Panc1 (cell line): ENCODE measurements at regions not wholly inside any gene's neighbourhood (a gene's known extent, or its start where the extent isn't known, plus 50 kb on each side); places are given as distances from the start of the nearest gene placed in this dataset.

Experiments
- ATAC-seq: fragments of 200-7000 bp; cut with Tn5 transposase; 2 replicates; pipeline ENCODE4 v1.9.1; 2020; ENCODE audit warnings: mild to moderate bottlenecking, moderate library complexity
- BruUV-seq: library from RNA; stranded (reverse); fragments of 400-500 nt; replicated peaks from 2 replicates; lab custom pipeline; 2021; lab: Mats Ljungman, UMichigan
- CTCF ChIA-PET: fragments of 300-600 bp; sonication (Branson Sonifier 250); formaldehyde crosslinking; loops from one replicate; lab custom pipeline; 2022; ENCODE audit warnings: antibody characterized with exemption; lab: Charles Lee
- POLR2A ChIA-PET: fragments of 300-600 bp; sonication (Branson Sonifier 250); formaldehyde crosslinking; loops from one replicate; lab custom pipeline; 2022; ENCODE audit warnings: antibody characterized with exemption; lab: Charles Lee
- DNase-seq: peaks from one replicate; pipeline ENCODE4 v3.0.0-alpha.2; 2010; ENCODE audit warnings: low read depth, low spot score
- H3K27ac ChIP-seq: 2 replicates; pipeline ENCODE4 v1.5.1; 2011; ENCODE audit warnings: mild to moderate bottlenecking, low read length, inconsistent platforms
- H3K27me3 ChIP-seq: fragments of 200-500 bp; sonication (Bioruptor generic); 2 replicates; pipeline ENCODE4 v1.6.0; 2014; ENCODE audit warnings: low read length, inconsistent platforms; ENCODE audit not compliant: control insufficient read depth, insufficient read depth
- H3K36me3 ChIP-seq: fragments of 200-500 bp; sonication (Bioruptor generic); 2 replicates; pipeline ENCODE4 v1.5.1; 2014; ENCODE audit warnings: inconsistent platforms, mild to moderate bottlenecking, low read length, moderate library complexity; ENCODE audit not compliant: control insufficient read depth, insufficient read depth
- H3K4me1 ChIP-seq: 2 replicates; pipeline ENCODE4 v1.5.1; 2011; ENCODE audit warnings: inconsistent platforms, mild to moderate bottlenecking, low read length, moderate library complexity; ENCODE audit not compliant: control insufficient read depth, insufficient read depth
- H3K4me3 ChIP-seq, 2 experiments: 2 replicates each; pipeline ENCODE4 v1.5.1; 2011 to 2012; ENCODE audit warnings: low read depth in 2 of 2, low read length in 2 of 2, mild to moderate bottlenecking in 2 of 2, inconsistent platforms in 1 of 2, moderate library complexity in 1 of 2
- H3K9me3 ChIP-seq: fragments of 200-500 bp; sonication (Bioruptor generic); 2 replicates; pipeline ENCODE4 v1.5.1; 2014; ENCODE audit warnings: low read depth, mild to moderate bottlenecking, inconsistent platforms, low read length, moderate library complexity; ENCODE audit not compliant: control insufficient read depth, insufficient read depth
- CTCF ChIP-seq: fragments of 450-650 bp; IDR thresholded peaks from 2 replicates; pipeline ENCODE4 v1.5.1; 2017; ENCODE audit warnings: mild to moderate bottlenecking
- POLR2AphosphoS5 ChIP-seq: IDR thresholded peaks from 2 replicates; pipeline ENCODE4 v1.6.1; 2012; ENCODE audit warnings: mild to moderate bottlenecking, low read depth, low read length, moderate library complexity
- REST ChIP-seq, 2 experiments: IDR thresholded peaks; 2 replicates each; pipeline ENCODE4 v1.6.1; 2011 to 2012; ENCODE audit warnings: low read depth in 2 of 2, control low read depth in 1 of 2, low read length in 1 of 2, mild to moderate bottlenecking in 1 of 2, moderate library complexity in 1 of 2; ENCODE audit not compliant: insufficient read depth in 1 of 2
- SIN3A ChIP-seq: IDR thresholded peaks from 2 replicates; pipeline ENCODE4 v1.6.1; 2012; ENCODE audit warnings: low read depth, mild to moderate bottlenecking, low read length, moderate library complexity, borderline replicate concordance; ENCODE audit not compliant: insufficient read depth
- TCF7L2 ChIP-seq: IDR thresholded peaks from 2 replicates; pipeline ENCODE4 v1.6.1; 2011; ENCODE audit warnings: mild to moderate bottlenecking, low read depth, low read length, inconsistent platforms
- in situ Hi-C: cut with HindIII; loops from 2 replicates; pipeline ENCODE4 v1.10.0; 2016; ENCODE audit warnings: low sequenced_read_pairs, low pct_unique_long_range_greater_than_20kb
- intact Hi-C: fragments of 100-400 bp; cut with micrococcal nuclease; formaldehyde crosslinking; loops from one replicate; pipeline ENCODE4 v1.10.0; 2022; ENCODE audit not compliant: unreplicated experiment

GRCh38 chr7:126178865-126179264 is 1073.9 kb downstream of the GRM8 start:
- no peaks in the 10 kb centered on the region for H3K27me3 ChIP-seq
- no peaks in the 10 kb centered on the region for H3K9me3 ChIP-seq
- DNase-seq (no peak), ATAC-seq (no peak)
- in situ Hi-C loops, result no loop called here
- no peaks in the 10 kb centered on the region for H3K36me3 ChIP-seq
- BruUV-seq, result no TSS peak
- H3K4me1 ChIP-seq, result no peaks in the 10 kb centered on the region
- no peak overlapping the region for H3K4me3 ChIP-seq
- intact Hi-C loops, result no loop called here
- no peak for TF ChIP-seq REST (IDR thresholded peaks at IDR 0.05; ENCODE audit: insufficient read depth in 1 of 2, low read depth in 2 of 2, low read length in 1 of 2)
- no peak for TF ChIP-seq CTCF
- TF ChIP-seq TCF7L2, result no peak
- TF ChIP-seq SIN3A, result no peak
- TF ChIP-seq POLR2AphosphoS5, result no peak
- ChIA-PET POLR2A (no interaction called here), CTCF (no interaction called here)
- H3K27ac ChIP-seq, result no peak overlapping the region

GRCh38 chr7:126177782-126178181 is 1075.0 kb downstream of the GRM8 start:
- intact Hi-C loops (no loop called here), in situ Hi-C loops (no loop called here)
- ChIA-PET CTCF (no interaction called here), POLR2A (no interaction called here)
- no peak overlapping the region for H3K4me3 ChIP-seq
- DNase-seq (no peak), ATAC-seq (no peak)
- no peaks in the 10 kb centered on the region for H3K9me3 ChIP-seq
- no peak overlapping the region for H3K27ac ChIP-seq
- BruUV-seq, result no TSS peak
- H3K4me1 ChIP-seq, result no peaks in the 10 kb centered on the region
- H3K36me3 ChIP-seq, result no peaks in the 10 kb centered on the region
- H3K27me3 ChIP-seq, result no peaks in the 10 kb centered on the region
- TF ChIP-seq CTCF (no peak), TCF7L2 (no peak), SIN3A (no peak), REST (IDR thresholded peaks at IDR 0.05; ENCODE audit: insufficient read depth in 1 of 2, low read depth in 2 of 2, low read length in 1 of 2) (no peak), POLR2AphosphoS5 (no peak)
